Left lung (tissue), 4 donors: ENCODE measurements at regions not wholly inside any gene's neighbourhood (a gene's known extent, or its start where the extent isn't known, plus 50 kb on each side); places are given as distances from the start of the nearest gene placed in this dataset.

ENCODE experiments used
- ATAC-seq: fragments of 200-7000 bp; cut with Tn5 transposase; one replicate; pipeline ENCODE4 v1.9.1; 2020; ENCODE audit warnings: moderate library complexity
- DNase-seq, 4 donors: peaks; one replicate each; pipeline ENCODE4 v3.0.0-alpha.2; 2013 to 2020
- H3K27ac ChIP-seq, 2 donors: fragments of 200-600 bp; sonication (generic) in 1 of 2; one replicate each; pipeline versions ENCODE4 v1.5.0 to v1.8.0; 2020 to 2021
- H3K27me3 ChIP-seq, 2 donors: fragments of 200-600 bp; sonication (generic) in 1 of 2; one replicate each; pipeline versions ENCODE4 v1.5.0 to v1.8.0; 2020 to 2021
- H3K36me3 ChIP-seq, 2 donors: fragments of 200-600 bp; sonication (generic) in 1 of 2; one replicate each; pipeline versions ENCODE4 v1.5.0 to v1.8.0; 2020 to 2021
- H3K4me1 ChIP-seq, 2 donors: fragments of 200-600 bp; one replicate each; pipeline ENCODE4 v1.8.0; 2021
- H3K4me3 ChIP-seq, 2 donors: fragments of 200-600 bp; sonication (generic) in 1 of 2; one replicate each; pipeline versions ENCODE4 v1.5.0 to v1.8.0; 2020 to 2021; ENCODE audit warnings: mild to moderate bottlenecking in 1 of 2
- H3K9me3 ChIP-seq, 2 donors: fragments of 200-600 bp; sonication (generic) in 1 of 2; one replicate each; pipeline versions ENCODE4 v1.5.0 to v1.8.0; 2020 to 2021
- CTCF ChIP-seq, 2 donors: fragments of 200-600 bp; sonication (generic) in 1 of 2; IDR thresholded peaks; one replicate each; pipeline versions ENCODE4 v1.5.0 to v1.8.0; 2021; ENCODE audit warnings: antibody characterized with exemption in 2 of 2
- intact Hi-C, 2 donors: fragments of 100-400 bp; cut with DNase I; formaldehyde crosslinking; loops; one replicate each; pipeline versions ENCODE4 v1.11.2 to v1.14.2; 2022
- donor health status: DM: no; HTN: yes; CAD: no.
- donor health status: DM: no; HTN: no; CAD: no.

GRCh38 chr16:59195242-59195641 is 461.1 kb upstream of the GOT2 start:
- TF ChIP-seq CTCF (IDR thresholded peaks at IDR 0.05) = no peak
- Histone ChIP-seq H3K4me3 (no peak overlapping the region), H3K36me3 (no peaks in the 10 kb centered on the region), H3K27me3 (no peaks in the 10 kb centered on the region), H3K9me3 (no peaks in the 10 kb centered on the region), H3K4me1 (no peaks in the 10 kb centered on the region), H3K27ac (no peak overlapping the region)
- intact Hi-C loops = no loop called here
- DNase-seq (no peak), ATAC-seq (no peak)

- ATAC-seq (no peak), DNase-seq (no peak)
- intact Hi-C loops = no loop called here
- Histone ChIP-seq H3K4me3 (no peak overlapping the region), H3K27ac (no peak overlapping the region), H3K4me1 (no peaks in the 10 kb centered on the region), H3K36me3 (no peaks in the 10 kb centered on the region), H3K9me3 (no peaks in the 10 kb centered on the region), H3K27me3 (no peaks in the 10 kb centered on the region)
- TF ChIP-seq CTCF (IDR thresholded peaks at IDR 0.05) = no peak
Observed at GRCh38 chr16:59193637-59194036, 459.5 kb upstream of the GOT2 start.

GRCh38 chr16:59192551-59193199 is 458.6 kb upstream of the GOT2 start:
- Histone ChIP-seq H3K27ac (no peak overlapping the region), H3K9me3 (no peaks in the 10 kb centered on the region), H3K27me3 (no peaks in the 10 kb centered on the region), H3K4me3 (no peak overlapping the region), H3K36me3 (no peaks in the 10 kb centered on the region), H3K4me1 (no peaks in the 10 kb centered on the region)
- no peak for ATAC-seq
- intact Hi-C loops = no loop called here
- no peak for DNase-seq
- peak; percentile 26 to 41 for TF ChIP-seq CTCF (IDR thresholded peaks at IDR 0.05)

- Histone ChIP-seq H3K9me3 (no peaks in the 10 kb centered on the region), H3K36me3 (no peaks in the 10 kb centered on the region), H3K27me3 (no peaks in the 10 kb centered on the region), H3K4me3 (no peak overlapping the region), H3K4me1 (no peaks in the 10 kb centered on the region), H3K27ac (no peak overlapping the region)
- no peak for TF ChIP-seq CTCF (IDR thresholded peaks at IDR 0.05)
- intact Hi-C loops = no loop called here
- DNase-seq (no peak), ATAC-seq (no peak)
Observed at GRCh38 chr16:59190731-59191130, 456.6 kb upstream of the GOT2 start.

- Histone ChIP-seq H3K9me3 (no peaks in the 10 kb centered on the region), H3K4me3 (no peak overlapping the region), H3K27me3 (no peaks in the 10 kb centered on the region), H3K27ac (no peak overlapping the region), H3K4me1 (no peaks in the 10 kb centered on the region), H3K36me3 (no peaks in the 10 kb centered on the region)
- DNase-seq (no peak), ATAC-seq (no peak)
- intact Hi-C loops = no loop called here
- no peak for TF ChIP-seq CTCF (IDR thresholded peaks at IDR 0.05)
Observed at GRCh38 chr16:59188029-59188428, 453.9 kb upstream of the GOT2 start.
